MG63 (cell line): ENCODE measurements at regions not wholly inside any gene's neighbourhood (a gene's known extent, or its start where the extent isn't known, plus 50 kb on each side); places are given as distances from the start of the nearest gene placed in this dataset.

ENCODE experiments used
- DNase-seq: peaks from one replicate; pipeline ENCODE4 v3.0.0-alpha.2; 2020
- H3K27me3 ChIP-seq: fragments of 250-450 bp; sonication (Bioruptor Pico); 2 replicates; pipeline ENCODE4 v1.5.1; 2020; ENCODE audit warnings: mild to moderate bottlenecking, moderate library complexity
- H3K36me3 ChIP-seq: fragments of 250-450 bp; sonication (Bioruptor Pico); 2 replicates; pipeline ENCODE4 v1.5.1; 2020; ENCODE audit warnings: mild to moderate bottlenecking, moderate library complexity
- H3K4me3 ChIP-seq: fragments of 250-450 bp; sonication (Bioruptor Pico); 2 replicates; pipeline ENCODE4 v1.5.1; 2020; ENCODE audit warnings: mild to moderate bottlenecking, moderate library complexity
- H3K9me3 ChIP-seq: fragments of 250-450 bp; sonication (Bioruptor Pico); 2 replicates; pipeline ENCODE4 v1.5.1; 2020; ENCODE audit warnings: mild to moderate bottlenecking, moderate library complexity

DNA sequence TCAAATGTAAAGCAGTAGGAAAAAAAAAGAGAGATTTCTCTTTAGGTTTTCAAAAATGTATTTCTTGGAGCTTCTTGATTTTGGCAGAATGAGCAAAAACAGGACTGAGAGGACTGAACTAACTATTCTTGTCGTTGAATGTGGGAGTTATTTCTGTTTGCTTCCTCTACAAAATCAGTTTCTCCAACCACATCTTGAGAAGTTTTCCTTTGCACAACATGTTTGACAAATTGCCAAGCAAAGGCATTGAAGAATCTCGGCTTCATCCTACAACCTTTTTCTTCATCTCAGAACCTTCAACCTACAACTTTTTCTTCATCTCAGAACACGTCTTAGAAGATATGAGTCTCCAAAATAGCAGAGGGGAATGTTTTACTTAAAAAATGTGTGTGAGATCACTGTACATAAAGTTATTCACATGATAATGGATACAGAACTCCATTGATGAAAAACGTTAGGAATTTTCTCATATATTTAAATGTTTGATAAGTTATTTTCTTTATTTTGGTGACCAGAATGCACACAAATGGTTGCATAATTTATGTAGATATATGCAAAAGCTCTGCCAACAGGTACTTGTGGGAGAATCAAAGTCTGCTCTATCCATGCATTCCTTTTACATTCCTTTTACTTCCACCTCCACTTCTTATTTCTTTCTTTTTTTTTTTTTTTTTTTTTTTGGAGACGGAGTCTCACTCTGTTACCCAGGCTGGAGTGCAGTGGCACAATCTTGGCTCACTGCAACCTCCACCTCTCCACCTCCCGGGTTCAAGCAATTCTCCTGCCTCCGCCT lies 370.0 kb downstream of the KCNJ2 start:
- no peak for DNase-seq
- H3K36me3 ChIP-seq, result no peaks in the 10 kb centered on the region
- no peak overlapping the region for H3K4me3 ChIP-seq

GRCh38 chr17:70542876-70543275 lies 373.5 kb downstream of the KCNJ2 start:
- H3K4me3 ChIP-seq, result no peak overlapping the region
- DNase-seq, result no peak
- no peaks in the 10 kb centered on the region for H3K36me3 ChIP-seq
- H3K27me3 ChIP-seq, result no peaks in the 10 kb centered on the region
- H3K9me3 ChIP-seq, result no peaks in the 10 kb centered on the region

More for the DNA sequence above, 370.0 kb downstream of the KCNJ2 start:
- Histone ChIP-seq H3K9me3 (no peaks in the 10 kb centered on the region), H3K27me3 (no peaks in the 10 kb centered on the region)

DNA sequence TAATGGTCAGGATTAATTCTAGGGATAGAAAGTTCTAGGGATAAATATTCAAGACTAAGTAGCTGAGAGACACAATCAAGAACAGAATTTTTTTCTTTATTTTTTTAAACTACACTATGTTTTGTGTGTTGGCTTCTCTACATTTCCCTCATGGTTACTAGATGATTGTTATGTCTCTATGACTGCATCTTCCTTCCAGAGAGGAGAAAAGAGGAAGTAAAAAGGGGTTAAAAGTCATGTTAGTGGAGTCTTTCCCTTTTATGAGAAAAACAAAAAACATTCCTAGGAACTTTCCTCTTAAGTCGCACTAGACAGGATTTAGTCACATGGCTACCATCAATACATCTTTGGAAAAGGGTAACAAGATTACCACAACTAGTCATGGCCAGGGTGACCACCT lies 375.0 kb downstream of the KCNJ2 start:
- Histone ChIP-seq H3K27me3 (no peaks in the 10 kb centered on the region), H3K36me3 (no peaks in the 10 kb centered on the region), H3K4me3 (no peak overlapping the region), H3K9me3 (no peaks in the 10 kb centered on the region)
- no peak for DNase-seq

DNA sequence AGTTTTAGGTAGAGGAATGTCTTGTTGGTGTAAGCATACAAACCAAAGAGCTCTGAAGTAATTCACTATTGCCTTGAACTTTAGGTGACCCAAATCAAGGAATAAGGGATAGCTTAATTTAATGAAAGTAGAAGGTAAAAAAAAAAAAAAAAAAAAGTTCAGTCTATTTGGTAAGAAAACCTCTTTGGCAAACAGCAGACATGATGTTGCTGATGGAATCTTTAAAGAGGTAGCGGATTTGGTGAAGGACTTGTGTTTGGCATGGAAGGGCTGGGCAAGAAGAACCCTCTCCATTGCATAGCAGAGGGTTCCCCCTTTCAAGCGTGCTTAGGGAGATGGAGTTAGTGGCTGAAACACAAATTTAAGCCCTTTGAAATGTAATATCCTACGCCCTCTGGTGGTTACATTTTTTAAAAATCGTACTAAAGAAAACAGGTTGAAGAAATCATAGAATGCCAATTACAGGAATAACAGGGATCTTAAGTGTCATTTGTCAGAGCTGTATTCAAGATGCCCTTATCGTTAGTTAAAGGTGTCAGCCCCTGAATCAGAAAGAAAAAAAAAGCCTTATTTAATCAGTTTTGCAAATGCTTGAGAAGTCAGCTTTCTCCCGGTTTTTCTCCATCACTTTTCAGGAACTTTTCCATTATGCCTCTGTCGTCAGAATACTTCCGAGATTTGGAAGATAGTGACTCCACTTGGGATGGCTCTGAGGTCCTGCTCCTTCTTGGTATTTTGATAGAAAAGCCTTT lies 383.1 kb downstream of the KCNJ2 start:
- no peaks in the 10 kb centered on the region for H3K9me3 ChIP-seq
- no peak overlapping the region for H3K4me3 ChIP-seq
- H3K36me3 ChIP-seq, result no peaks in the 10 kb centered on the region
- no peaks in the 10 kb centered on the region for H3K27me3 ChIP-seq
- peak; percentile 0 for DNase-seq

DNA sequence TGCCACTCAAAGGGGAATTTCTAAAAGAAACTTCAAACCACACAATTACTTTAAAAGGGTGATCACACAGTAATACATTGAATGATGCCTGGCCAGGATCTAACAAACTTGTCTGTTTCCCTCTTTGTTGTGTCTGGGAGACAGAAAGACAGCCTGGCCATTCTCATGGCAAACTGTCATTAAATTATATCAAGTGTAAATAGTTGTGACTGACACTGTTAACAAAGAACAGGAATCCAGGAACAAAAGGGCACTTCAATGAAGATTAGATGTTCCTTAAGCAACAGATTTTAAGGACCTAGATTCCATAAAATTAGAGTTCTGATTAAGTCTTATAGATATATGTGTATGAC lies 383.6 kb downstream of the KCNJ2 start:
- H3K9me3 ChIP-seq, result no peaks in the 10 kb centered on the region
- H3K27me3 ChIP-seq, result no peaks in the 10 kb centered on the region
- no peak for DNase-seq
- H3K4me3 ChIP-seq, result no peak overlapping the region
- H3K36me3 ChIP-seq, result no peaks in the 10 kb centered on the region

DNA sequence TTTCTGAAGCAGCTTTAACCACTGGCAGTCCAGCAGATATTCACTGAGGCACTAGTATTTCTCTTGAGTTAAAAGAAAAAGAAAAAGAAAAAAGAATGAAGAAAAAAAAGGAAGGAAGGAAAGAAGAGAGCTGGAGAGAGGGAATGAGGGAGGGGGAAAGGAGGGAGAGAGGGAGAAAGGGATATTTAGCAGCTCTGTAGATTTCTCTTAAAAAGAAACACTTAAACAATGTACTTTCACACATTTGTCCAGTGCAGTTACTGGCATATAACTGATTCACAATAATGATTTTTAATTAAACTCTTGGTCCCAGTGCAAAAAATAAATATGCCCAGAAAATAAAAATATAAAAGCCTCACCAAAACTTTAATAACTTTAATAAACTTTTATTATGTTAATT lies 386.4 kb downstream of the KCNJ2 start:
- H3K4me3 ChIP-seq, result no peak overlapping the region
- no peaks in the 10 kb centered on the region for H3K9me3 ChIP-seq
- no peaks in the 10 kb centered on the region for H3K36me3 ChIP-seq
- H3K27me3 ChIP-seq, result no peaks in the 10 kb centered on the region
- DNase-seq, result no peak

- H3K9me3 ChIP-seq, result no peaks in the 10 kb centered on the region
- DNase-seq, result no peak
- no peaks in the 10 kb centered on the region for H3K27me3 ChIP-seq
- no peaks in the 10 kb centered on the region for H3K36me3 ChIP-seq
- H3K4me3 ChIP-seq, result no peak overlapping the region
Measured at GRCh38 chr17:70558821-70559220, 389.5 kb downstream of the KCNJ2 start.

- Histone ChIP-seq H3K9me3 (0 out of 2 replicates have a peak, but pooled peaks cover under 1% of the 10 kb centered on the region), H3K4me3 (no peak overlapping the region), H3K36me3 (no peaks in the 10 kb centered on the region), H3K27me3 (no peaks in the 10 kb centered on the region)
- DNase-seq, result no peak
Measured at GRCh38 chr17:70560471-70560870, 391.1 kb downstream of the KCNJ2 start.

GRCh38 chr17:70562137-70562536 lies 392.8 kb downstream of the KCNJ2 start:
- Histone ChIP-seq H3K27me3 (no peaks in the 10 kb centered on the region), H3K4me3 (no peak overlapping the region), H3K36me3 (no peaks in the 10 kb centered on the region), H3K9me3 (0 out of 2 replicates have a peak, but pooled peaks cover 2% of the 10 kb centered on the region)
- DNase-seq, result no peak

DNA sequence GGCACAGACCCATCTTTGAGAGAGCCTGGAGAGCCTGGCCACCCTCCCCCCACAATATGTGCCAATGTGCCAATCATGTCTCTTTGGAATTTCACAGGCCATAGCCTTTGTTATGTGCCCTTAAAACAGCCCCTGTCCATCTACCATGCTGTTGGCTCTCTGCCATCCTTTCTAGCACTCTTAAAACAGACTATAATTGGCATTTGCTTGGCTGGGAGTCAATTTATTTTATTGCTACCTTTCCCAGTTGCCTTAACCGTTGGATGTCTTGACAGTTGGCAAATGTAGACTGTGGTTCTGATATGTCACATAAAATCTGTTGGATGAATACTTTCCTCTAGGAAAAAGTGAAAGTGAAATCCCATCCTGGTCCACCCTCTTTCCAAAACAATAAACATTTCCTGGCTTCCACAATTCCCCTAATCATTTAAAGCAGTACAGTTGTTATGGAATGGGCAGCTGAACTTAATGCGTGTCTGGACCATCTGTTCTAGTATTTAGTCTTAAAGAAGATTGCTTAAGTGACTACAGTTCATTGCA lies 394.0 kb downstream of the KCNJ2 start:
- H3K36me3 ChIP-seq, result no peaks in the 10 kb centered on the region
- DNase-seq, result peak; percentile 6
- no peaks in the 10 kb centered on the region for H3K27me3 ChIP-seq
- H3K9me3 ChIP-seq, result 0 out of 2 replicates have a peak, but pooled peaks cover 2% of the 10 kb centered on the region
- H3K4me3 ChIP-seq, result no peak overlapping the region

DNA sequence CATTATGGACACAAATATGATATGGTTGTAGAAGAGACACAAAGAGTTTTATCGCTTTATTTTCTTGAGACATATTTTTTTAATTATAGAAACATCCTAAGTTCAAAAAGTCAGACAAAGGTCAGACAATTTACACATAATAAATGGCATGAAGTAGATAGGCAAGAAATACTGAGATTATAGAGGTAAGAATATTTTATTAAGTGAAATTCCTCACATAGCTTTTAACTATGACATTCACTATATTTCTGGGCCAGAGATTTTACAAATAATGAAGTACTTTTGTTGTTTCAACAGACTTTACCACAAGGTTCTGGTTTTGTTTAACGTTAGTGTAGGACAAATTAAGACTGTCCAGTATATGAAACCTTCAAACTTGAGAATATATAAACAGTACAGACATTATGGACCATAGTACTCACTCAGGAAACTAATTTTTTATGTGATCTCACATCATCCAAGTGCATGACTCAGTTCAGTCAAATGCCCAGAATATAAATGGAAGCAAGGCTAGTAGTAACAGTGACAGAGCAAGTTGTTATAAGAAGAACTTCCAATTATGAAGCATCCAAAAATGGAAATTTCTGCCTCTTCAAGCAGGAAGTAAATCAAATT lies 394.8 kb downstream of the KCNJ2 start:
- no peaks in the 10 kb centered on the region for H3K36me3 ChIP-seq
- H3K27me3 ChIP-seq, result no peaks in the 10 kb centered on the region
- no peak overlapping the region for H3K4me3 ChIP-seq
- no peak for DNase-seq
- 0 out of 2 replicates have a peak, but pooled peaks cover 2% of the 10 kb centered on the region for H3K9me3 ChIP-seq

DNA sequence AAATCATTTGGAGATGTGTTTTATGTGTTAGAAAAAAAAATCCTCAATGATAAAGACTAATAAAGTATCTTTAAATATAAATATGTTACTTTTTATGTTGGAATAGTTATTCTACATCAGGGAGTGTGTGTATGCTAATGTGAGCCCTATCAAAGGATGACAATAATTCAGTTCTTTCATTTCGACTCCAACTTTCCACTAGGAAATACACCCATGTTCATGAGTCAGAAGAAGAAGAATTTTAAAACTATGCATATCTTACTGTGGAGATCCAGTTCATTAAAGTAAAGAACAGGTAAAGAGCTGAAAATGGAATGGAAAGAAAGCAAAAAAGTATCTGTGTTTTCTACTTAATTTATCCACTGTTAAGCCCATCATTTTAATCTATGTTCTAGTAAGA lies 399.8 kb downstream of the KCNJ2 start:
- H3K4me3 ChIP-seq, result no peak overlapping the region
- 0 out of 2 replicates have a peak, but pooled peaks cover 2% of the 10 kb centered on the region for H3K9me3 ChIP-seq
- H3K36me3 ChIP-seq, result no peaks in the 10 kb centered on the region
- DNase-seq, result no peak
- no peaks in the 10 kb centered on the region for H3K27me3 ChIP-seq

- Histone ChIP-seq H3K36me3 (no peaks in the 10 kb centered on the region), H3K4me3 (no peak overlapping the region), H3K9me3 (no peaks in the 10 kb centered on the region), H3K27me3 (no peaks in the 10 kb centered on the region)
- no peak for DNase-seq
Measured at GRCh38 chr17:70577456-70577855, 408.1 kb downstream of the KCNJ2 start.

DNA sequence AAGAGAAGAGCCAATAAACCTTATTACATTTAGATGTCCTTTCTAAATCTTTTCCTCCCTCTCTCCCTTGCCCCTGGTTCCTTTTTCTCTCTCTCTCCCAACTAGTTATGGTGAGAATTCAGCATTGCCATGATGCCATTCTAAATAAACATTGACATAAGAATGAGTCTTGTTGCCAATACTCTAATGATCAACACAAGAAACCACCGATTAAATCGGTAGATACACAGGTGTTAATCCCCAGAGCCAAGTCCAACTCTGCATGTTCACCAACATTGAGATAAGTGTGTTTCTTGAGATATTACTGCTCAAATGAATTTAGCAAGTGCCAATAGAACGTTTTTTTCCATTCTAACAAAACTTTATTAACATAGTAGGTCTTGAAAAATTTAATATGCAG lies 412.1 kb downstream of the KCNJ2 start:
- Histone ChIP-seq H3K27me3 (no peaks in the 10 kb centered on the region), H3K36me3 (no peaks in the 10 kb centered on the region), H3K9me3 (no peaks in the 10 kb centered on the region), H3K4me3 (no peak overlapping the region)
- no peak for DNase-seq

DNA sequence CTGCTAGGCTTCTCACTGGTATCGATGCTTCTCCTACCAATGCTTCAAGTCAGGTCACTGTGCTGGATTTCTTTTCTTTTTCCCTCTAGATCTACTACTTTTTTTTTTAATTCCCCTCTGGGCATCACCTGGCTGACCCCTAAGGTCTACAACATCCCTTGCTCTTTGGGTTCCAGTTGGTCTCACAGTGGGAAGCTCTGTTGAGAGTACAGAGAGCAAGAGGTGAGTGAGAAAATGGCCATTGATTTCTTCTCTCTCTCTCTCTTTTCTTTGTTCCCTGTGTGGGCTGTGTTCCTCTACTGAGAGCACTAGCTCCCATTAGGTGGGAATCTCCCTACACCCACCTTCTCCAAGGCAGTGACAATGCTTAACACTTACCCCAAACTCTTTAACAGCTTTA lies 413.4 kb downstream of the KCNJ2 start:
- no peaks in the 10 kb centered on the region for H3K27me3 ChIP-seq
- H3K4me3 ChIP-seq, result no peak overlapping the region
- no peaks in the 10 kb centered on the region for H3K36me3 ChIP-seq
- no peaks in the 10 kb centered on the region for H3K9me3 ChIP-seq
- no peak for DNase-seq

DNA sequence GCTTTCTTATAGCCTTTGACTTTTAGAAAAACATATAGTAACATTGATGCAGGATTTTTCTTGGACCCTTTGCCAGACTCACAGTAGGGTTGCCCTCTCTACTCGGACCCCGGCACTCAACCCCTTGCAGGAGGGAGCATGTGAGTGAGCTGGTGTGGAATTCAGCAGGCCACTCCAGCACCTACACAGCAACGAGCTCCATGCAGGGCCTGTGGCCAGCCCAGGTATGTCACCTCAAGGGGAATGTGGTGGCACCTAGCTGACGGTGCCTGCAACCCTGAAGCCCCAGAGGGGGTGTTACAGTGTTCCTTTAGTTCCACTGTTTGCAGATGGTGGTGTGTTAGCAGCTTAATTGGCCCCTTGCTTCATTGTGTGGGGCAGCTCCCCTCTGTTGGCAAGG lies 414.9 kb downstream of the KCNJ2 start:
- DNase-seq, result no peak
- no peaks in the 10 kb centered on the region for H3K9me3 ChIP-seq
- no peaks in the 10 kb centered on the region for H3K27me3 ChIP-seq
- H3K4me3 ChIP-seq, result no peak overlapping the region
- no peaks in the 10 kb centered on the region for H3K36me3 ChIP-seq

DNA sequence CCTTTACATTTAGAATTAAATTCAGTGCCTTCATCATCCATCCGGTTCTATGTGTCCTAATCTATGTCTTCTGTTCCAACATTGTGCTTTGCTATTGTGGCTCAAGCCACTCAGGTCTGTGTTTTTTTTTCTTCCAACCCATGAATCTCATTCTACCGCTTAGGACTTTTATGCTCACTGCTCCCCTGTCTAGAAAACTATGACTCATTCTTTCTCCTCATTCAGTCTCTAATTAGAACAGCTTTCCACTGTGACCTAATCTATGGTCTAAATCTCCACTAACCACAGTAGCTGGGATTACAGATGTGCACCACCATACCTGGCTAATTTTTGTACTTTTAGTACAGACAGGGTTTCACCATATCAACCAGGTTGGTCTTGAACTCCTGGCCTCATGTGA lies 418.7 kb downstream of the KCNJ2 start:
- DNase-seq, result no peak
- no peaks in the 10 kb centered on the region for H3K9me3 ChIP-seq
- H3K27me3 ChIP-seq, result no peaks in the 10 kb centered on the region
- H3K36me3 ChIP-seq, result no peaks in the 10 kb centered on the region
- H3K4me3 ChIP-seq, result no peak overlapping the region
